CD4-positive, CD25-positive, alpha-beta regulatory T cell (primary cell): ENCODE measurements at regions not wholly inside any gene's neighbourhood (a gene's known extent, or its start where the extent isn't known, plus 50 kb on each side); places are given as distances from the start of the nearest gene placed in this dataset.

Experiments used
- ATAC-seq, 2 donors: fragments of 150-1000 bp; cut with Tn5 transposase; one replicate each; pipeline ENCODE4 v1.10.0; 2021; ENCODE audit warnings: low read depth in 2 of 2, moderate number of reproducible peaks in 2 of 2, moderate library complexity in 1 of 2
- DNase-seq, 3 donors: peaks; one replicate each; pipeline versions ENCODE4 v3.0.0 to v3.0.0-alpha.2; 2012 to 2022; ENCODE audit warnings: mixed read lengths in 1 of 3
- H3K27ac ChIP-seq: one replicate; pipeline ENCODE4 v1.7.0; 2013; ENCODE audit warnings: mild to moderate bottlenecking, low read length; ENCODE audit not compliant: insufficient read depth, poor library complexity, severe bottlenecking
- H3K27me3 ChIP-seq: one replicate; pipeline ENCODE4 v1.7.0; 2013; ENCODE audit warnings: low read length; ENCODE audit not compliant: control insufficient read depth, insufficient read depth
- H3K36me3 ChIP-seq: one replicate; pipeline ENCODE4 v1.7.0; 2013; ENCODE audit warnings: mild to moderate bottlenecking, low read length, moderate library complexity; ENCODE audit not compliant: control insufficient read depth, insufficient read depth
- H3K4me1 ChIP-seq: 2 replicates; pipeline ENCODE4 v1.7.0; 2013; ENCODE audit warnings: mild to moderate bottlenecking, low read length; ENCODE audit not compliant: insufficient read depth, control insufficient read depth, poor library complexity, severe bottlenecking
- H3K4me3 ChIP-seq: one replicate; pipeline ENCODE4 v1.7.0; 2013; ENCODE audit warnings: low read depth, mild to moderate bottlenecking, low read length, moderate library complexity
- H3K9me3 ChIP-seq, 2 experiments: 1 replicate in 1 of 2; 2 replicates in 1 of 2; pipeline ENCODE4 v1.7.0; 2013; ENCODE audit warnings: low read length in 2 of 2, mild to moderate bottlenecking in 1 of 2, moderate library complexity in 1 of 2; ENCODE audit not compliant: control insufficient read depth in 2 of 2
- H3K27ac Mint-ChIP-seq, 3 donors: one replicate each; pipeline ENCODE4 v1.8.0; 2020 to 2022; ENCODE audit warnings: mild to moderate bottlenecking in 3 of 3, mixed read lengths in 3 of 3, moderate library complexity in 2 of 3
- H3K27me3 Mint-ChIP-seq: one replicate; pipeline ENCODE4 v1.8.0; 2022; ENCODE audit warnings: mild to moderate bottlenecking, mixed read lengths
- H3K36me3 Mint-ChIP-seq: one replicate; pipeline ENCODE4 v1.8.0; 2020; ENCODE audit warnings: mixed read lengths
- H3K4me1 Mint-ChIP-seq, 4 donors: one replicate each; pipeline ENCODE4 v1.8.0; 2020 to 2022; ENCODE audit warnings: mixed read lengths in 4 of 4, mild to moderate bottlenecking in 1 of 4
- H3K4me3 Mint-ChIP-seq, 4 donors: one replicate each; pipeline ENCODE4 v1.8.0; 2020 to 2022; ENCODE audit warnings: mild to moderate bottlenecking in 4 of 4, mixed read lengths in 4 of 4, moderate library complexity in 3 of 4
- H3K9me3 Mint-ChIP-seq, 7 donors: one replicate each; pipeline ENCODE4 v1.8.0; 2020 to 2022; ENCODE audit warnings: mixed read lengths in 7 of 7, mild to moderate bottlenecking in 3 of 7, moderate library complexity in 2 of 7

GRCh38 chr1:188277771-188278170, 1449.0 kb downstream of the PLA2G4A start:
- H3K36me3 Mint-ChIP-seq = no peaks in the 10 kb centered on the region
- no peaks in the 10 kb centered on the region for H3K27me3 ChIP-seq
- H3K27ac ChIP-seq = no peak overlapping the region
- no peak overlapping the region for H3K4me3 Mint-ChIP-seq
- peaks cover 2 to 22% (median 6%) of the 10 kb centered on the region in 7 donors for H3K9me3 Mint-ChIP-seq
- no peak overlapping the region for H3K4me3 ChIP-seq
- no peak overlapping the region for H3K27ac Mint-ChIP-seq
- H3K4me1 Mint-ChIP-seq = no peaks in the 10 kb centered on the region
- ATAC-seq (no peak), DNase-seq (no peak)
- no peaks in the 10 kb centered on the region for H3K27me3 Mint-ChIP-seq
- no peaks in the 10 kb centered on the region for H3K36me3 ChIP-seq
- H3K9me3 ChIP-seq = no peaks in the 10 kb centered on the region
- H3K4me1 ChIP-seq = no peaks in the 10 kb centered on the region

GRCh38 chr1:188281921-188282320, 1453.2 kb downstream of the PLA2G4A start:
- H3K27me3 Mint-ChIP-seq = no peaks in the 10 kb centered on the region
- ATAC-seq = no peak

GRCh38 chr1:188295157-188295556, 1466.4 kb downstream of the PLA2G4A start:
- Mint-ChIP-seq H3K27ac (no peak overlapping the region), H3K9me3 (peaks cover 0 to 24% (median 3%) of the 10 kb centered on the region in 7 donors), H3K27me3 (no peaks in the 10 kb centered on the region), H3K4me1 (no peaks in the 10 kb centered on the region), H3K36me3 (no peaks in the 10 kb centered on the region), H3K4me3 (no peak overlapping the region)
- DNase-seq (no peak), ATAC-seq (no peak)
- Histone ChIP-seq H3K27me3 (no peaks in the 10 kb centered on the region), H3K4me1 (no peaks in the 10 kb centered on the region), H3K9me3 (no peaks in the 10 kb centered on the region), H3K36me3 (no peaks in the 10 kb centered on the region), H3K27ac (no peak overlapping the region), H3K4me3 (no peak overlapping the region)

More at GRCh38 chr1:188281921-188282320, 1453.2 kb downstream of the PLA2G4A start:
- no peak overlapping the region for H3K27ac ChIP-seq
- no peaks in the 10 kb centered on the region for H3K4me1 Mint-ChIP-seq
- DNase-seq = no peak
- H3K36me3 Mint-ChIP-seq = no peaks in the 10 kb centered on the region
- H3K9me3 ChIP-seq = no peaks in the 10 kb centered on the region
- H3K36me3 ChIP-seq = no peaks in the 10 kb centered on the region
- H3K4me1 ChIP-seq = no peaks in the 10 kb centered on the region
- no peak overlapping the region for H3K4me3 Mint-ChIP-seq
- no peak overlapping the region for H3K4me3 ChIP-seq
- H3K9me3 Mint-ChIP-seq = peaks cover 2 to 24% (median 8%) of the 10 kb centered on the region in 7 donors
- no peak overlapping the region for H3K27ac Mint-ChIP-seq
- H3K27me3 ChIP-seq = no peaks in the 10 kb centered on the region

- Histone ChIP-seq H3K27ac (no peak overlapping the region), H3K36me3 (no peaks in the 10 kb centered on the region), H3K4me1 (no peaks in the 10 kb centered on the region), H3K4me3 (no peak overlapping the region), H3K9me3 (no peaks in the 10 kb centered on the region), H3K27me3 (no peaks in the 10 kb centered on the region)
- Mint-ChIP-seq H3K27me3 (no peaks in the 10 kb centered on the region), H3K9me3 (peaks cover 0 to 16% (median 0%) of the 10 kb centered on the region in 7 donors), H3K4me3 (no peak overlapping the region), H3K27ac (no peak overlapping the region), H3K4me1 (no peaks in the 10 kb centered on the region), H3K36me3 (no peaks in the 10 kb centered on the region)
- DNase-seq = no peak
- no peak for ATAC-seq
Measured at GRCh38 chr1:188302746-188303145, 1474.0 kb downstream of the PLA2G4A start.

GRCh38 chr1:188314557-188315137, 1485.9 kb downstream of the PLA2G4A start:
- Histone ChIP-seq H3K4me1 (no peaks in the 10 kb centered on the region), H3K27ac (no peak overlapping the region), H3K9me3 (no peaks in the 10 kb centered on the region), H3K27me3 (no peaks in the 10 kb centered on the region), H3K36me3 (no peaks in the 10 kb centered on the region), H3K4me3 (no peak overlapping the region)
- Mint-ChIP-seq H3K27ac (no peak overlapping the region), H3K4me3 (no peak overlapping the region), H3K27me3 (no peaks in the 10 kb centered on the region), H3K9me3 (peaks cover 0 to 8% (median 2%) of the 10 kb centered on the region in 7 donors), H3K36me3 (no peaks in the 10 kb centered on the region), H3K4me1 (no peaks in the 10 kb centered on the region)
- ATAC-seq (no peak), DNase-seq (no peak)

GRCh38 chr1:188317894-188318293, 1489.1 kb downstream of the PLA2G4A start:
- DNase-seq (no peak), ATAC-seq (no peak)
- H3K36me3 ChIP-seq = no peaks in the 10 kb centered on the region
- no peaks in the 10 kb centered on the region for H3K4me1 Mint-ChIP-seq
- no peak overlapping the region for H3K4me3 Mint-ChIP-seq
- no peaks in the 10 kb centered on the region for H3K27me3 ChIP-seq
- H3K4me1 ChIP-seq = no peaks in the 10 kb centered on the region
- H3K9me3 ChIP-seq = no peaks in the 10 kb centered on the region
- peaks cover 0 to 8% (median 4%) of the 10 kb centered on the region in 7 donors for H3K9me3 Mint-ChIP-seq
- H3K27me3 Mint-ChIP-seq = no peaks in the 10 kb centered on the region
- no peak overlapping the region for H3K27ac Mint-ChIP-seq
- no peaks in the 10 kb centered on the region for H3K36me3 Mint-ChIP-seq
- no peak overlapping the region for H3K4me3 ChIP-seq
- H3K27ac ChIP-seq = no peak overlapping the region

GRCh38 chr1:188325211-188325610, 1496.5 kb downstream of the PLA2G4A start:
- H3K36me3 Mint-ChIP-seq = no peaks in the 10 kb centered on the region
- H3K27ac ChIP-seq = no peak overlapping the region
- H3K27me3 Mint-ChIP-seq = no peaks in the 10 kb centered on the region
- H3K36me3 ChIP-seq = no peaks in the 10 kb centered on the region
- ATAC-seq = no peak
- H3K9me3 Mint-ChIP-seq = peaks cover 0 to 11% (median 1%) of the 10 kb centered on the region in 7 donors
- no peak for DNase-seq
- H3K4me1 ChIP-seq = no peaks in the 10 kb centered on the region
- H3K27ac Mint-ChIP-seq = no peak overlapping the region
- H3K4me3 Mint-ChIP-seq = no peak overlapping the region
- no peak overlapping the region for H3K4me3 ChIP-seq
- H3K27me3 ChIP-seq = no peaks in the 10 kb centered on the region
- H3K4me1 Mint-ChIP-seq = no peaks in the 10 kb centered on the region
- no peaks in the 10 kb centered on the region for H3K9me3 ChIP-seq

GRCh38 chr1:188343914-188344313, 1515.2 kb downstream of the PLA2G4A start:
- DNase-seq (no peak), ATAC-seq (no peak)
- no peak overlapping the region for H3K27ac ChIP-seq
- no peaks in the 10 kb centered on the region for H3K36me3 Mint-ChIP-seq
- peaks cover 2 to 24% (median 10%) of the 10 kb centered on the region in 7 donors for H3K9me3 Mint-ChIP-seq
- H3K4me3 Mint-ChIP-seq = no peak overlapping the region
- H3K27me3 Mint-ChIP-seq = no peaks in the 10 kb centered on the region
- no peaks in the 10 kb centered on the region for H3K4me1 Mint-ChIP-seq
- peaks cover 0 to 7% of the 10 kb centered on the region in 2 experiments for H3K9me3 ChIP-seq
- H3K36me3 ChIP-seq = no peaks in the 10 kb centered on the region
- no peaks in the 10 kb centered on the region for H3K4me1 ChIP-seq
- H3K4me3 ChIP-seq = no peak overlapping the region
- no peaks in the 10 kb centered on the region for H3K27me3 ChIP-seq
- no peak overlapping the region for H3K27ac Mint-ChIP-seq
